Mesenchymal stem cell (in vitro differentiated cells and primary cell): ENCODE measurements at regions not wholly inside any gene's neighbourhood (a gene's known extent, or its start where the extent isn't known, plus 50 kb on each side); places are given as distances from the start of the nearest gene placed in this dataset.

Experiments used
- DNase-seq: peaks from one replicate; pipeline ENCODE4 v3.0.0-alpha.2; 2013
- H2AFZ ChIP-seq: one replicate; pipeline ENCODE4 v1.6.1; 2013; ENCODE audit warnings: low read depth, mild to moderate bottlenecking, control low read depth, inconsistent platforms, low read length, moderate library complexity
- H2AK5ac ChIP-seq: 2 replicates; pipeline ENCODE4 v1.6.1; 2013; ENCODE audit warnings: low read length, moderate library complexity, mild to moderate bottlenecking, inconsistent platforms; ENCODE audit not compliant: severe bottlenecking
- H2BK120ac ChIP-seq: one replicate; pipeline ENCODE4 v1.6.1; 2013; ENCODE audit warnings: low read depth, mild to moderate bottlenecking, inconsistent platforms, low read length, moderate library complexity
- H2BK12ac ChIP-seq, 2 experiments: one replicate each; pipeline ENCODE4 v1.6.1; 2013; ENCODE audit warnings: inconsistent platforms in 2 of 2, low read length in 2 of 2, mild to moderate bottlenecking in 2 of 2, moderate library complexity in 2 of 2, control low read depth in 1 of 2
- H2BK15ac ChIP-seq: one replicate; pipeline ENCODE4 v1.6.1; 2013; ENCODE audit warnings: mild to moderate bottlenecking, low read depth, inconsistent platforms; ENCODE audit not compliant: poor library complexity, severe bottlenecking
- H2BK5ac ChIP-seq: 2 replicates; pipeline ENCODE4 v1.6.1; 2013; ENCODE audit warnings: low read depth, mild to moderate bottlenecking, low read length, control low read depth, inconsistent platforms; ENCODE audit not compliant: poor library complexity, severe bottlenecking
- H3K14ac ChIP-seq, 2 experiments: one replicate each; pipeline ENCODE4 v1.6.1; 2013; ENCODE audit warnings: inconsistent platforms in 2 of 2, low read length in 2 of 2, control low read depth in 1 of 2, mild to moderate bottlenecking in 1 of 2, moderate library complexity in 1 of 2
- H3K18ac ChIP-seq, 2 experiments: one replicate each; pipeline ENCODE4 v1.6.1; 2013; ENCODE audit warnings: inconsistent platforms in 2 of 2, low read length in 2 of 2, control low read depth in 1 of 2, low read depth in 1 of 2, mild to moderate bottlenecking in 1 of 2
- H3K23ac ChIP-seq, 2 experiments: one replicate each; pipeline ENCODE4 v1.6.1; 2013; ENCODE audit warnings: inconsistent platforms in 2 of 2, low read length in 2 of 2, mild to moderate bottlenecking in 2 of 2, moderate library complexity in 2 of 2, control low read depth in 1 of 2
- H3K27ac ChIP-seq: 2 replicates; pipeline ENCODE4 v1.5.1; 2013; ENCODE audit warnings: mild to moderate bottlenecking, moderate library complexity, low read length, control low read depth, inconsistent platforms; ENCODE audit not compliant: poor library complexity, severe bottlenecking
- H3K27me3 ChIP-seq, 2 experiments: 2 replicates each; pipeline versions ENCODE4 v1.6.1 to v1.7.0; 2013; ENCODE audit warnings: low read length in 2 of 2, mild to moderate bottlenecking in 2 of 2, moderate library complexity in 2 of 2, control low read depth in 1 of 2, inconsistent platforms in 1 of 2; ENCODE audit not compliant: control insufficient read depth in 1 of 2, insufficient read depth in 1 of 2
- H3K36me3 ChIP-seq, 2 experiments: 2 replicates each; pipeline versions ENCODE4 v1.6.1 to v1.7.0; 2013; ENCODE audit warnings: low read length in 2 of 2, control low read depth in 1 of 2, inconsistent platforms in 1 of 2, low read depth in 1 of 2, mild to moderate bottlenecking in 1 of 2; ENCODE audit not compliant: insufficient read depth in 2 of 2, control insufficient read depth in 1 of 2
- H3K4ac ChIP-seq, 2 experiments: one replicate each; pipeline ENCODE4 v1.6.1; 2013; ENCODE audit warnings: inconsistent platforms in 2 of 2, low read length in 2 of 2, mild to moderate bottlenecking in 2 of 2, moderate library complexity in 2 of 2, control low read depth in 1 of 2, low read depth in 1 of 2
- H3K4me1 ChIP-seq: 2 replicates; pipeline ENCODE4 v1.6.1; 2013; ENCODE audit warnings: low read depth, low read length, control low read depth; ENCODE audit not compliant: control insufficient read depth, insufficient read depth
- H3K4me2 ChIP-seq: 2 replicates; pipeline ENCODE4 v1.6.1; 2013; ENCODE audit warnings: low read length, mild to moderate bottlenecking, inconsistent platforms; ENCODE audit not compliant: poor library complexity, severe bottlenecking
- H3K4me3 ChIP-seq, 2 experiments: 2 replicates each; pipeline versions ENCODE4 v1.5.1 to v1.7.0; 2013; ENCODE audit warnings: low read length in 2 of 2, mild to moderate bottlenecking in 2 of 2, control low read depth in 1 of 2, low read depth in 1 of 2; ENCODE audit not compliant: insufficient read depth in 1 of 2
- H3K79me1 ChIP-seq: replicated peaks from 2 replicates; pipeline ENCODE4 v1.6.1; 2013; ENCODE audit warnings: mild to moderate bottlenecking, control low read depth, low read length, inconsistent platforms; ENCODE audit not compliant: poor library complexity, severe bottlenecking
- H3K9ac ChIP-seq: 2 replicates; pipeline ENCODE4 v1.7.0; 2013; ENCODE audit warnings: mild to moderate bottlenecking, low read length, moderate library complexity
- H3K9me3 ChIP-seq: 2 replicates; pipeline ENCODE4 v1.7.0; 2013; ENCODE audit warnings: mild to moderate bottlenecking, low read length; ENCODE audit not compliant: control insufficient read depth
- H4K8ac ChIP-seq: one replicate; pipeline ENCODE4 v1.6.1; 2013; ENCODE audit warnings: inconsistent platforms, mild to moderate bottlenecking, low read length, moderate library complexity
- H4K91ac ChIP-seq: one replicate; pipeline ENCODE4 v1.6.1; 2013; ENCODE audit warnings: mild to moderate bottlenecking, low read length, inconsistent platforms
- WGBS: methylation state at CpG from one replicate; pipeline ENCODE4 v1.1.7; 2013; ENCODE audit warnings: mixed read lengths; 5-methylcytosine and 5-hydroxymethylcytosine counted together

GRCh38 chr13:22055259-22055658, 384.4 kb downstream of the FGF9 start:
- H2BK15ac ChIP-seq = no peak overlapping the region
- no peak overlapping the region for H2BK12ac ChIP-seq
- H3K4me3 ChIP-seq = no peak overlapping the region
- no peaks in the 10 kb centered on the region for H3K36me3 ChIP-seq
- H2AFZ ChIP-seq = no peak overlapping the region
- no peak overlapping the region for H4K91ac ChIP-seq
- H3K4ac ChIP-seq = no peak overlapping the region
- H2BK120ac ChIP-seq = no peak overlapping the region
- WGBS = 68% methylated on average over 5 of the region's 5 CpGs
- H3K4me1 ChIP-seq = peaks cover 2% of the 10 kb centered on the region
- no peaks in the 10 kb centered on the region for H3K9me3 ChIP-seq
- DNase-seq = no peak
- H2AK5ac ChIP-seq = no peak overlapping the region
- no peaks in the 10 kb centered on the region for H3K27me3 ChIP-seq
- H3K79me1 ChIP-seq = peaks cover 9% of the 10 kb centered on the region
- H4K8ac ChIP-seq = no peak overlapping the region
- H3K18ac ChIP-seq = no peak overlapping the region
- no peak overlapping the region for H3K23ac ChIP-seq
- no peak overlapping the region for H3K14ac ChIP-seq
- H3K9ac ChIP-seq = no peak overlapping the region
- H2BK5ac ChIP-seq = no peak overlapping the region
- no peak overlapping the region for H3K27ac ChIP-seq
- H3K4me2 ChIP-seq = no peak overlapping the region

- Histone ChIP-seq H3K9ac (no peak overlapping the region), H3K4me1 (peaks cover 6% of the 10 kb centered on the region), H4K8ac (no peak overlapping the region), H3K36me3 (no peaks in the 10 kb centered on the region), H3K9me3 (no peaks in the 10 kb centered on the region), H2BK12ac (no peak overlapping the region), H3K4me3 (no peak overlapping the region), H2BK5ac (no peak overlapping the region), H3K18ac (no peak overlapping the region), H2BK120ac (no peak overlapping the region), H2BK15ac (no peak overlapping the region), H3K23ac (no peak overlapping the region), H3K4me2 (no peak overlapping the region), H4K91ac (no peak overlapping the region), H3K79me1 (peaks cover 6% of the 10 kb centered on the region), H3K27ac (no peak overlapping the region), H2AFZ (no peak overlapping the region), H3K4ac (no peak overlapping the region), H2AK5ac (no peak overlapping the region), H3K27me3 (no peaks in the 10 kb centered on the region), H3K14ac (no peak overlapping the region)
- WGBS = 57% methylated on average over 6 of the region's 6 CpGs
- no peak for DNase-seq
Measured at GRCh38 chr13:22060187-22060586, 389.3 kb downstream of the FGF9 start.

DNA sequence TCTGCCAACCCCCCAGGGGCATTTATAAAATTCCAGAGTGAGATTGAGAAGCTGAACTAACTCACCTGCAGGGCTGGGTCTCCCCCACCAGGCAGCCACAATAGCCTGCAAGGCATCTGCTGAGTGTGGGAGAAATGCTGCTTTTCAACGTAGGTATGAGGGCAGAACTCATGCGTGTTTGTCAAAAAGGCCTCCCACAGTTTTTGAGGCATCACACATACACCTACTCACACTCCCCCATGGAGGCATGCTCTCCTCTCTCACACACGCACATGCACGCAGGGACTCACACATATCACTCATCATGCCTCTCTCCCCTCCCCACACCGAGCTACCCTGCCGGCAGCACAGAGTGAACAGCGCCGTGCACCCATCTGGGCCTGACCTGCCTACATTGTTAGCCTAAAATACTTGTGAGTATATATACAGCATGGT, 390.5 kb downstream of the FGF9 start:
- WGBS = 72% methylated on average over 4 of the region's 8 CpGs
- H2BK12ac ChIP-seq = no peak overlapping the region

GRCh38 chr13:22061806-22062391, 391.0 kb downstream of the FGF9 start:
- no peak overlapping the region for H2BK5ac ChIP-seq
- no peaks in the 10 kb centered on the region for H3K36me3 ChIP-seq
- no peak overlapping the region for H3K9ac ChIP-seq
- no peak for DNase-seq
- 73% methylated on average over 6 of the region's 7 CpGs for WGBS
- no peak overlapping the region for H2BK120ac ChIP-seq
- no peak overlapping the region for H4K91ac ChIP-seq
- no peak overlapping the region for H3K23ac ChIP-seq
- H3K18ac ChIP-seq = no peak overlapping the region
- no peak overlapping the region for H3K4me3 ChIP-seq
- H2BK15ac ChIP-seq = no peak overlapping the region
- H3K4me1 ChIP-seq = peaks cover 6% of the 10 kb centered on the region
- H3K4me2 ChIP-seq = no peak overlapping the region
- H3K27ac ChIP-seq = no peak overlapping the region
- no peak overlapping the region for H2AFZ ChIP-seq
- no peak overlapping the region for H4K8ac ChIP-seq
- H2AK5ac ChIP-seq = no peak overlapping the region
- no peak overlapping the region for H3K4ac ChIP-seq
- H3K27me3 ChIP-seq = no peaks in the 10 kb centered on the region
- H3K9me3 ChIP-seq = no peaks in the 10 kb centered on the region
- no peak overlapping the region for H2BK12ac ChIP-seq
- H3K14ac ChIP-seq = no peak overlapping the region
- H3K79me1 ChIP-seq = peaks cover 6% of the 10 kb centered on the region

More for the DNA sequence above, 390.5 kb downstream of the FGF9 start:
- Histone ChIP-seq H3K27ac (no peak overlapping the region), H3K4ac (no peak overlapping the region), H4K91ac (no peak overlapping the region), H2BK120ac (no peak overlapping the region), H2AK5ac (no peak overlapping the region), H3K4me3 (no peak overlapping the region), H4K8ac (no peak overlapping the region), H3K23ac (no peak overlapping the region), H3K36me3 (no peaks in the 10 kb centered on the region), H3K79me1 (peaks cover 6% of the 10 kb centered on the region), H3K4me2 (no peak overlapping the region), H3K9me3 (no peaks in the 10 kb centered on the region), H2BK5ac (no peak overlapping the region), H2BK15ac (no peak overlapping the region), H3K9ac (no peak overlapping the region), H3K27me3 (no peaks in the 10 kb centered on the region), H3K4me1 (peaks cover 6% of the 10 kb centered on the region), H3K18ac (no peak overlapping the region), H2AFZ (no peak overlapping the region), H3K14ac (no peak overlapping the region)
- DNase-seq = no peak
